ENCODE measurements at regions not wholly inside any gene's neighbourhood (a gene's known extent, or its start where the extent isn't known, plus 50 kb on each side); places are given as distances from the start of the nearest gene placed in this dataset.

GRCh38 chr2:78757640-78758039, 267.9 kb upstream of the REG3G start:
- TF ChIP-seq CTCF (IDR thresholded peaks at IDR 0.05): no peak
- TF ChIP-seq POLR2A (IDR thresholded peaks at IDR 0.05): no peak
- TF ChIP-seq POLR2AphosphoS5 (IDR thresholded peaks at IDR 0.05): no peak
